ENCODE measurements at regions not wholly inside any gene's neighbourhood (a gene's known extent, or its start where the extent isn't known, plus 50 kb on each side); places are given as distances from the start of the nearest gene placed in this dataset.
"Not testable (repeated sequence)": the region's sequence is repeated elsewhere in the genome, so short reads cannot be mapped to it uniquely, and the experiment has no call there.

GRCh38 chr11:134987223-134987768 is 575.3 kb upstream of the B3GAT1 start:
- 43 to 53% methylated on average over 7 of the region's 7 CpGs for WGBS, 2 donors
- TF ChIP-seq CTCF (IDR thresholded peaks at IDR 0.05) (no peak), POLR2A (IDR thresholded peaks at IDR 0.05) (no peak)
- ATAC-seq (no peak), DNase-seq (no peak)
- H3K36me3 ChIP-seq (replicated peaks in 1 of 2; ENCODE audit: insufficient read depth in 1 of 2, low read depth in 2 of 2), result no peaks in the 10 kb centered on the region
- no peak overlapping the region for H3K27ac ChIP-seq
- no peaks in the 10 kb centered on the region for H3K27me3 ChIP-seq
- H3K9me3 ChIP-seq, result no peaks in the 10 kb centered on the region
- H3K4me3 ChIP-seq, result no peak overlapping the region
- no peaks in the 10 kb centered on the region for H3K4me1 ChIP-seq
- intact Hi-C loops (cut with DNase I), result no loop called here

GRCh38 chr11:134984421-134984820 is 572.4 kb upstream of the B3GAT1 start:
- H3K27ac ChIP-seq, result no peak overlapping the region
- H3K36me3 ChIP-seq (replicated peaks in 1 of 2; ENCODE audit: insufficient read depth in 1 of 2, low read depth in 2 of 2), result no peaks in the 10 kb centered on the region
- ATAC-seq, result no peak
- 59 to 65% methylated on average over 8 of the region's 8 CpGs for WGBS, 2 donors
- no peaks in the 10 kb centered on the region for H3K27me3 ChIP-seq
- no peaks in the 10 kb centered on the region for H3K4me1 ChIP-seq
- no peaks in the 10 kb centered on the region for H3K9me3 ChIP-seq
- H3K4me3 ChIP-seq, result no peak overlapping the region
- DNase-seq, result no peak
- TF ChIP-seq POLR2A (IDR thresholded peaks at IDR 0.05) (no peak), CTCF (IDR thresholded peaks at IDR 0.05) (no peak)
- intact Hi-C loops (cut with DNase I), result no loop called here

GRCh38 chr11:134982432-134982831 is 570.4 kb upstream of the B3GAT1 start:
- H3K4me3 ChIP-seq; H3K27me3 ChIP-seq; H3K9me3 ChIP-seq; H3K27ac ChIP-seq; H3K4me1 ChIP-seq; H3K36me3 ChIP-seq (replicated peaks in 1 of 2; ENCODE audit: insufficient read depth in 1 of 2, low read depth in 2 of 2); intact Hi-C loops (cut with DNase I); ATAC-seq; DNase-seq: not testable (repeated sequence)
- WGBS, 2 donors, result 52 to 64% methylated on average over 6 to 8 of the region's 8 CpGs

- Histone ChIP-seq H3K4me1 (no peaks in the 10 kb centered on the region), H3K27ac (no peak overlapping the region), H3K9me3 (no peaks in the 10 kb centered on the region), H3K4me3 (no peak overlapping the region), H3K36me3 (replicated peaks in 1 of 2; ENCODE audit: insufficient read depth in 1 of 2, low read depth in 2 of 2) (no peaks in the 10 kb centered on the region), H3K27me3 (no peaks in the 10 kb centered on the region)
- ATAC-seq (no peak), DNase-seq (no peak)
- TF ChIP-seq POLR2A (IDR thresholded peaks at IDR 0.05), result no peak
- WGBS, 2 donors, result 45 to 57% methylated on average over 4 of the region's 4 CpGs
- intact Hi-C loops (cut with DNase I), result no loop called here
Observed at GRCh38 chr11:134981835-134982234, 569.8 kb upstream of the B3GAT1 start.

- Histone ChIP-seq H3K27ac (no peak overlapping the region), H3K27me3 (no peaks in the 10 kb centered on the region), H3K4me3 (no peak overlapping the region), H3K9me3 (no peaks in the 10 kb centered on the region), H3K4me1 (no peaks in the 10 kb centered on the region), H3K36me3 (replicated peaks in 1 of 2; ENCODE audit: insufficient read depth in 1 of 2, low read depth in 2 of 2) (no peaks in the 10 kb centered on the region)
- ATAC-seq, result no peak
- 32 to 49% methylated on average over 5 to 13 of the region's 13 CpGs for WGBS, 2 donors
- TF ChIP-seq CTCF (IDR thresholded peaks at IDR 0.05), result no peak
- no peak for TF ChIP-seq POLR2A (IDR thresholded peaks at IDR 0.05)
- intact Hi-C loops (cut with DNase I), result no loop called here
- no peak for DNase-seq
Observed at GRCh38 chr11:134980819-134981710, 569.0 kb upstream of the B3GAT1 start.

- 89 to 90% methylated on average over 12 of the region's 12 CpGs for WGBS, 2 donors
- intact Hi-C loops (cut with DNase I); H3K9me3 ChIP-seq; H3K27me3 ChIP-seq; H3K4me1 ChIP-seq; ATAC-seq; H3K36me3 ChIP-seq (replicated peaks in 1 of 2; ENCODE audit: insufficient read depth in 1 of 2, low read depth in 2 of 2); H3K27ac ChIP-seq; H3K4me3 ChIP-seq; DNase-seq: not testable (repeated sequence)
Observed at GRCh38 chr11:134979089-134979457, 567.0 kb upstream of the B3GAT1 start.

Data from body of pancreas (tissue), 4 donors.